ENCODE measurements at regions not wholly inside any gene's neighbourhood (a gene's known extent, or its start where the extent isn't known, plus 50 kb on each side); places are given as distances from the start of the nearest gene placed in this dataset.

DNA sequence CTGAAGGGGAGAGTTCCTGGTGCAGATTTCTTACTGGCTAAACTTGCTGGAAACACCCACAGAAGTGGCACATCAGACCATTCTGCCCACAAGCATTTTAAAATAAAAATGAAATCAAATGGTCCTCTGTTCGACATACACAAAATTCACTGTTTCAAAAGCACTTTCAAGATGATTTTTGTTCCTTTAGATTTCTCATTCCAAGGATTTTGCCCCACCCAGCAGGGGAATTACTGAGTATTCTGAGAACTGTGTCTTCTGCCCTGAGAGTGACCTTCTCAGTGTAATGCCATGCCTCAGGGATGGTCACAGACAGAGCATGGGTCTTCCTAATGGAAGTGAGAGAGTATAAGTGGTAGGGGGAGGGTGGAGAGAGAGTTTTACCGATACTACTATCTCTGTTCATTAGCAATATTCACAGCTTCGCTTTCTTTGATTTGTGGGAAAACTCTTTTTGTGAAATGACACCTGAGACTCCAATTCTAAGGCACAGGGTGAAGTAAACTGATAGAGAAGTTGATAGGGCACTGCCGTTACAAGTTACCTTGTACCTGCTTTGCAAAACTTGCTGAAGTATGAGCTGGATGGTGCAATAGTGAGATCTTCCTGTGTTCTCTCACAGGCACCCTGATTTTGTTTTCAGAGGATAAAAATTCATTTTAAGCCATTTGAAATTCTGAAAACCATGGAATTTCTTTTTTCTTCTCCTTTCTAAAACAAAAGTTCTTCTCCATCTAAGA is 95.8 kb upstream of the CD180 start:
- TF ChIP-seq, protein P1, sequence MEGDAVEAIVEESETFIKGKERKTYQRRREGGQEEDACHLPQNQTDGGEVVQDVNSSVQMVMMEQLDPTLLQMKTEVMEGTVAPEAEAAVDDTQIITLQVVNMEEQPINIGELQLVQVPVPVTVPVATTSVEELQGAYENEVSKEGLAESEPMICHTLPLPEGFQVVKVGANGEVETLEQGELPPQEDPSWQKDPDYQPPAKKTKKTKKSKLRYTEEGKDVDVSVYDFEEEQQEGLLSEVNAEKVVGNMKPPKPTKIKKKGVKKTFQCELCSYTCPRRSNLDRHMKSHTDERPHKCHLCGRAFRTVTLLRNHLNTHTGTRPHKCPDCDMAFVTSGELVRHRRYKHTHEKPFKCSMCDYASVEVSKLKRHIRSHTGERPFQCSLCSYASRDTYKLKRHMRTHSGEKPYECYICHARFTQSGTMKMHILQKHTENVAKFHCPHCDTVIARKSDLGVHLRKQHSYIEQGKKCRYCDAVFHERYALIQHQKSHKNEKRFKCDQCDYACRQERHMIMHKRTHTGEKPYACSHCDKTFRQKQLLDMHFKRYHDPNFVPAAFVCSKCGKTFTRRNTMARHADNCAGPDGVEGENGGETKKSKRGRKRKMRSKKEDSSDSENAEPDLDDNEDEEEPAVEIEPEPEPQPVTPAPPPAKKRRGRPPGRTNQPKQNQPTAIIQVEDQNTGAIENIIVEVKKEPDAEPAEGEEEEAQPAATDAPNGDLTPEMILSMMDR (IDR thresholded peaks at IDR 0.05; ENCODE audit: low read depth, low read length, missing input control), result no peak
- TF ChIP-seq, protein P2, sequence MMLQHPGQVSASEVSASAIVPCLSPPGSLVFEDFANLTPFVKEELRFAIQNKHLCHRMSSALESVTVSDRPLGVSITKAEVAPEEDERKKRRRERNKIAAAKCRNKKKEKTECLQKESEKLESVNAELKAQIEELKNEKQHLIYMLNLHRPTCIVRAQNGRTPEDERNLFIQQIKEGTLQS (IDR thresholded peaks at IDR 0.05), result no peak
- TF ChIP-seq JUND (IDR thresholded peaks at IDR 0.05) (no peak), RXRA (IDR thresholded peaks at IDR 0.05) (no peak), HNF4G (IDR thresholded peaks at IDR 0.05) (no peak)
- TF ChIP-seq, protein P3, sequence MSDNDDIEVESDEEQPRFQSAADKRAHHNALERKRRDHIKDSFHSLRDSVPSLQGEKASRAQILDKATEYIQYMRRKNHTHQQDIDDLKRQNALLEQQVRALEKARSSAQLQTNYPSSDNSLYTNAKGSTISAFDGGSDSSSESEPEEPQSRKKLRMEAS (IDR thresholded peaks at IDR 0.05), result no peak
- TF ChIP-seq, protein P4, sequence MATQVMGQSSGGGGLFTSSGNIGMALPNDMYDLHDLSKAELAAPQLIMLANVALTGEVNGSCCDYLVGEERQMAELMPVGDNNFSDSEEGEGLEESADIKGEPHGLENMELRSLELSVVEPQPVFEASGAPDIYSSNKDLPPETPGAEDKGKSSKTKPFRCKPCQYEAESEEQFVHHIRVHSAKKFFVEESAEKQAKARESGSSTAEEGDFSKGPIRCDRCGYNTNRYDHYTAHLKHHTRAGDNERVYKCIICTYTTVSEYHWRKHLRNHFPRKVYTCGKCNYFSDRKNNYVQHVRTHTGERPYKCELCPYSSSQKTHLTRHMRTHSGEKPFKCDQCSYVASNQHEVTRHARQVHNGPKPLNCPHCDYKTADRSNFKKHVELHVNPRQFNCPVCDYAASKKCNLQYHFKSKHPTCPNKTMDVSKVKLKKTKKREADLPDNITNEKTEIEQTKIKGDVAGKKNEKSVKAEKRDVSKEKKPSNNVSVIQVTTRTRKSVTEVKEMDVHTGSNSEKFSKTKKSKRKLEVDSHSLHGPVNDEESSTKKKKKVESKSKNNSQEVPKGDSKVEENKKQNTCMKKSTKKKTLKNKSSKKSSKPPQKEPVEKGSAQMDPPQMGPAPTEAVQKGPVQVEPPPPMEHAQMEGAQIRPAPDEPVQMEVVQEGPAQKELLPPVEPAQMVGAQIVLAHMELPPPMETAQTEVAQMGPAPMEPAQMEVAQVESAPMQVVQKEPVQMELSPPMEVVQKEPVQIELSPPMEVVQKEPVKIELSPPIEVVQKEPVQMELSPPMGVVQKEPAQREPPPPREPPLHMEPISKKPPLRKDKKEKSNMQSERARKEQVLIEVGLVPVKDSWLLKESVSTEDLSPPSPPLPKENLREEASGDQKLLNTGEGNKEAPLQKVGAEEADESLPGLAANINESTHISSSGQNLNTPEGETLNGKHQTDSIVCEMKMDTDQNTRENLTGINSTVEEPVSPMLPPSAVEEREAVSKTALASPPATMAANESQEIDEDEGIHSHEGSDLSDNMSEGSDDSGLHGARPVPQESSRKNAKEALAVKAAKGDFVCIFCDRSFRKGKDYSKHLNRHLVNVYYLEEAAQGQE (IDR thresholded peaks at IDR 0.05), result no peak

Data from liver (tissue), 3 donors.